HG03342 (cell line): ENCODE measurements at regions not wholly inside any gene's neighbourhood (a gene's known extent, or its start where the extent isn't known, plus 50 kb on each side); places are given as distances from the start of the nearest gene placed in this dataset.
"Not testable (repeated sequence)": the region's sequence is repeated elsewhere in the genome, so short reads cannot be mapped to it uniquely, and the experiment has no call there.

Source experiments
- ATAC-seq: cut with Tn5 transposase; IDR thresholded peaks from one replicate; pipeline ENCODE4 v1.9.1; 2021; ENCODE audit warnings: mild to moderate bottlenecking, moderate library complexity; ENCODE audit not compliant: unreplicated experiment

DNA sequence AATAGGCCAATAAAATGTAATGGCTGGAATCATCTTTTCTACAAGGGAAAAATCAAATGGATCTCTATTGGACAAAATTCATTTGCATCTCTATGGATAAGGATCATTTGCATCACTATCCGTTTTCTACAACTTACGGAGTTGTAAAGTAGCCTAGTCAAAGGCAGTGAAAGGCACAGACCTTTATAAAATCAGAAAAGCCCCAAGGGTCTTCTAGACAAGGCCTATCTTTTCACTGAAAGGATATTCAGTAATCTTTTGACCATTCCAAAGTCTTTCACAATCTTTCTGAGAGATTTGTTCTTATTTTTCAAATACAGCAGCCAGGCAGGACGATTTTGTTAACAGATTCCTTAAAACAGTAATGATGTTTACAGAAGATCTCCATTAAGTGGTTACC is 119.5 kb upstream of the JADE1 start:
- ATAC-seq, result no peak

GRCh38 chr4:128688846-128689437 is 120.6 kb upstream of the JADE1 start:
- no peak for ATAC-seq

- ATAC-seq, result no peak
Observed at GRCh38 chr4:128688033-128688721, 121.3 kb upstream of the JADE1 start.

- no peak for ATAC-seq
Observed at GRCh38 chr4:128686810-128687209, 122.7 kb upstream of the JADE1 start.

DNA sequence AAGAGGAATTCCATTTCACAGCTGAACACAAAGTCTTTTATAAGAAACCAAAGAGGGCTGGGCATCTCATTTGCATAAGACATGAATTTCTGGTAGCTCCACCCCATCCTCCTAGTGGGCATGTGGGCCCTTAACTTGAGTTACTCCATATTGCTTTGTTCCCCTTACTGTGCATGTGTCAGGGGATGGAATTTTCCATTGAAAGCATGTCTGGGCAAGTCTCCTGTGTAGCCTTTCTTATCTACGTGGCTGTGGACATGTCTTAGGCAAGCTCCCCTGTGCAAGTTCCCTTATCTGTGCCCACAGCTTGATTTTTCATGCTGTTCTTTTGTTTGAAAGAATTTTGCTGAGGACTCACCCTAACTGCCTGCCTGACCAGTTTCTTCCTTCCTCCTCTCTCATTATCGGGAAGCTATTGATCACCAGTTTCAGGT is 123.5 kb upstream of the JADE1 start:
- ATAC-seq, result no peak

GRCh38 chr4:128684016-128684415 is 125.5 kb upstream of the JADE1 start:
- no peak for ATAC-seq

DNA sequence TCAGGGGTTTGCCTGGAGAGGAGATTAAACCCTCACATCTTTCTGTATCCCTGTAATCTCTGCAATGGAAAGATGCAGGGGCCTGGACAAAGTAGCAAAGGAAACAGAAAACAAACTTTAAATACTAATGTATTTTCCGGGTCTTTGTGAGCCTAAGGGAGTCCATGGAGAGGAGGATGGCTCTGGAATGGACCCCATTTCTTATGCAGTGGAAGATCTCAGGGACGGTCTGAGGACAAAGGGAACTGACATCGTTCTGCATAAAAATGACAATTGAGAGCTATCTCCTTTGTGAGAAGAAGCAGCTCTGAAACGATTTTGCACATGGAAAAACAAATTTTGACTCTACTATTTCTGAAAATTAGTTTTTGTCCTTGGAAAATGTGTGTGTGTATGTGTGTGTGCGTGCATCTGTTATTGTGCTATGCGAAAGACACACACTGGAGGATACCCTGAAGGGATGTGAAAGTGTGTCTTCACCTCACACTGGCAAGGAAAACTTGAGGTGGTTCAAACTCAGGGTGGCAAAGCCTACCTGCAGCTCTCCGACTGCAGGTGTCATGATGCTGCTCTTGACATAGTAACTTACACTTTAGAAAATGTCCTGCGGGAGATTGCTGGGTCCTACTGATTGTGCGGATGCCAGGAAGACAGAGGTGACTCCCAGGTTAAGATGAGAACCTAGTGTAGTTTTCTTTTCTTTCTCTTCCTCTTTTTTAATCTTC is 126.4 kb upstream of the JADE1 start:
- ATAC-seq, result no peak

- no peak for ATAC-seq
Observed at GRCh38 chr4:128676095-128676494, 133.4 kb upstream of the JADE1 start.

DNA sequence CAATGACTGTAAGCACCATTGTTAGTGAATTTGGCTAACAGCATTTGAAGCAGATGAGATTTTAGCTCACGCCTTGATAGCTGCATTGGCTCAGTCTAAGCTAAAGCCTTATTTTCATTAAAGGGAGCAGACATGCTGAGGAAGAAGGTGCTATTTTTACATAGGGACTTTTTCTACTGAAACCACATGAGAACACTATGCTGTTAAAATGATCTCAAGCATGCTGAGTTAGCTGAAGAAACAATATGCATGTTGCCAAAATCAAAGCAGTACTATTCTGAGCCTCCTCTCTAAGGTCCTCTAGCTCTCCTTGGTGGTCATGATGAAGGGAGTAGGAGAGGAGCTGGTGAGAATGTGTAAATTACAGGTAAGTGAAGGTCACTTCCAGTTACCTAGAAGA is 134.4 kb upstream of the JADE1 start:
- peak; percentile 92 for ATAC-seq

- not testable (repeated sequence) for ATAC-seq
Observed at GRCh38 chr4:128673159-128673558, 136.3 kb upstream of the JADE1 start.

GRCh38 chr4:128672596-128672995 is 136.9 kb upstream of the JADE1 start:
- not testable (repeated sequence) for ATAC-seq

- ATAC-seq, result no peak
Observed at GRCh38 chr4:128670513-128670912, 139.0 kb upstream of the JADE1 start.

- ATAC-seq, result no peak
Observed at GRCh38 chr4:128668566-128668965, 140.9 kb upstream of the JADE1 start.

DNA sequence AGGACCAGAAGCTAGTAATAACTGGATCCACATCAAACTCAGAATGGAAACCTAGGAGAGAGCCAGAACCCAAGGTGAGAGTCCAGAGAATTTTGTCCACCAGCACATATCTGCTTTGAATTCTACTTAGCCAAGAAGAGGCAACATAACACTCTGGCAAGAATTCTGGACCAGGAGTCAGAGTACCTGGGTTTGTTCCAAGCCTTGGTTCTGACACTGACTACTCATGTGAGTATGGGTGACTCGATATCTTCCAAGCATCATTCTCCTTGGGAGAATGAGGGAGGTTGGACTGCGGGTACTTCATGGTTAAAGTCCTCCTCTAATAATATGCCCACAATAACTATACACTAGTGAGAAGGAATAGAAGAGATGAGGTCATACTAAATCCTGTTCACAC is 144.0 kb upstream of the JADE1 start:
- no peak for ATAC-seq

GRCh38 chr4:128663325-128663724 is 146.2 kb upstream of the JADE1 start:
- ATAC-seq, result peak; percentile 68

- no peak for ATAC-seq
Observed at GRCh38 chr4:128661479-128661878, 148.0 kb upstream of the JADE1 start.

DNA sequence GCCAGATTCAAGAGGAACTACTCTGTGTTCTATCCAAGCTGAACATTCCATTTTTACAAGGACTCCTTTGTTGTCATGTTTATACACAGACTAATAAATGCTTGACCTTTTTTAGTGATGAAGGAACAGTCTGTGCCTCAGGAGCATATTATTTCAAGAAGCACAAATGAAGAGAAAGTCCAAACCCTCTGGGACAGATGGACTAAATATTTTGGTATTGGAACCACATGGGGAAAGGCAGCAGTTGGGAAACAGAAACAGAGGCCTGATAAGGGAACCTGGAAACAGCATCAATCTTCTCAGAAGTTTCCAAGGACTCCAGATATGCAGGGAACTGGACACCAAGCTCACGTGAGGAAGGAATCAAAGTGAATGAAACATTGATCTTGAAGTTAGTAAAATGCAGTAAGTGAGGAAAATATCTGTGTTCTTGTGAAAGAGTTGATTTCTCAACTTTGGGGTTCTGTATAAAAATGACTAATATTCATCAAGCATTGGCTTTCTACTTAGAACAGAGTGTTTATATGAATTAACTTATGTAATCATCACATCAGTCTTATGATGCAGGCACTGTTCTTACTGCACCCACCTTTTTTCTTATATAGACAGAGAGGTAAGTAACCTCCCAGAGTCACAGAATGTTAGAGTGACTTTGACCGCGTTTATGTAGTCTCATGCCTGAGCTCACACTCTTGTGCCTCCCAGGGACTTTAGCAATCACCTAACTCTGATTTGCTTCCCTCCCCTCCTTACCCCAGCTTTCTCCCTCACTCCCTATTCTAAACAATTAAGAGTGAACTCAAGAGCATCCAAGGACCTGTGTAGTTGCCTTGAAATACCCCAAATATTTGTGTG is 148.9 kb upstream of the JADE1 start:
- no peak for ATAC-seq

DNA sequence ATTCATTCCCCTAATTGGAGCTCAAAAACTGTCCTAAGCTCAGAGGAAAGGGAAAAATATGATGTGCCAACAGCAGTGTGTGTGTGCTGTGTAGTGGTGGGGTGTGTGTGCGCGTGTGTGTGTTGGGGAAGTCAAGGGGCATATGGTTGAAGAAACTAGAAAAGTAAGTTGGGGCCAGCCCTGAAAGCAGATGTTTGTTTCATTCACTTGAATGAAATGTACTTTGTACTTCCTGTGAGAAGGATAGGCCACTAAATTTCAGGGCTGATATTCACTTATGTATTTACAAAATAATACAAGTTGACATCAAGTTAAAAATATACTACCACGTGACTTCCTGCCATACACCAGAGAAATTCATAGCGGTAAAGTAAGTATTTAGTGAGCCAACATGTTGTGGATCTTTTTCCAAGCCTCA is 151.3 kb upstream of the JADE1 start:
- no peak for ATAC-seq

- ATAC-seq, result no peak
Observed at GRCh38 chr4:128657638-128658037, 151.9 kb upstream of the JADE1 start.

DNA sequence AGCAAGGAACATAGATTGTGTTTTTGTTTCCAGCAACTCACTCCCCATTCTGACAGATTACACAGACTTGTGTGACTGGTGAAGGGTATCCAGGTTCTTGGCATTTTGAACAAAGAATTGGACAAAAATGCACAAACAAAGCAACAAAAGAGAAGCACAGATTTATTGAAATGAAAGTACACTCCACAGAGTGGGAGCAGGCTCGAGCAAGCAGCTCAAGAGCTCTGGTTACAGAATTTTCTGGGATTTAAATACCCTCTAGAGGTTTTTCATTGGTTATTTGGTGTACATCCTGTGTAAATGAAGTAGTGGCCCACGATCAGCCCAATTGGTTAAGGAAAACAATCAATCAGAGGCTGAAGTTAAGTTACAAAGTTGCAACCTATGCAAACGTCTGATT is 155.0 kb upstream of the JADE1 start:
- ATAC-seq, result no peak
